Activated naive CD4-positive, alpha-beta T cell treated with anti-CD3 and anti-CD28 coated beads, Interleukin-2, amount 50 U/mL, for 16 hours (primary cell): ENCODE measurements at regions not wholly inside any gene's neighbourhood (a gene's known extent, or its start where the extent isn't known, plus 50 kb on each side); places are given as distances from the start of the nearest gene placed in this dataset.

ENCODE experiments used
- DNase-seq: peaks from one replicate; pipeline ENCODE4 v3.0.0-alpha.2; 2020

DNA sequence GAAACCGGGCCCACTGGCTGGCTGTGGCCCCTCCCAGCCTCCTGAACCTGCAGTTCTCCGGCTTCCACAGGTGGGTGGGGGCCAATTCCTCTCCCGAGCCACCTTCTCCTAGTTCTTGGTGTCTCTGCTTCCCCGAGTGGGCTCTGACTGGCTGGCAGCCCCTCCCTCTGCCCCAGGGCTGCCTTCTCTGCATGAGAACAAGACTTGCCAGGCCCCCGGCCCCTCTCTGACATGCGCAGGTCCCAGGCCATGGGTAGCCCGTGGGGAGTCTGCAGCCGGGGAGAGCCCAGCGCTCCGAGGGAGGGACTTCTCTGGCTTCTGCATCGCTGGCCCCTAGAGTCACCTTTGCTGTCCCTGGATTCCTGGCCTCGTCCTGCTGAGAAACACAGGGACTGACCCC lies 421.7 kb downstream of the IRX2 start:
- no peak for DNase-seq

DNA sequence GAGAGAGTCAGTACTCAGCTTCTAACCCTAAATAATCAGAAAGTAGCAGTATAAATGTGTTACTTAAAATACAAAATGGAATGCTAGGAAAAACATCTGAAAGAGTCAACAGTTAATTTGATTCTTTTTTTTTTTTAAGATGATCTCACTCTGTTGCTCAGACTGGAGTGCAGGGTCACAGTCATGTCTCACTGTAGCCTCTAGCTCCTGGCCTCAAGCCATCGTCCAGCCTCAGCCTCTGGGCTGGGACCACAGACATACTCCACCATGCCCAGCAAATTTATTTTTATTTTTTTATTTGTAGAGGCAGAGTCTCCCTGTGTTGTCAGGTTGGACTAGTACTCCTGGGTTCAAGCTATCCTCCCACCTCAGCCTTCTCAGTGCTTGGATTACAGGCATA lies 424.9 kb downstream of the IRX2 start:
- DNase-seq: no peak

DNA sequence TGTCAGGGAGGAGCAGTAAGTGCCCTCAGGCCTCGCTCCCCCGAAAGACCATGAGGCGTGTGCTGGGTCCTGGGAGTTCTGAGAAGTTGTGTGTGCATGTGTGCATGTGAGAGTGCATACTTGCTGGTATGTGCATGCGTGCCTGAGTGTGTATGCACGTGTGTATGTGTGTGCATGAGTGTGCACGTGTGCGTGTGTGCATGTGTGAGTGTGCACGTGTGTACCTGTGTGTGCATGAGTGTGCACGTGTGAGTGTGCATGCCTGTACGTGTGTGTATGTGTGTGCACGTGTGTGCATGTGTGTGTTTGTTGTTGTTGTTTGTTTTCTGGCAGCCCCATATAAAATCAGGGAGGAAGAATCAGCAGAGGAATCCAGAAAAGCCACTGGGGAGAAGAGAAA lies 426.7 kb downstream of the IRX2 start:
- DNase-seq: no peak

DNA sequence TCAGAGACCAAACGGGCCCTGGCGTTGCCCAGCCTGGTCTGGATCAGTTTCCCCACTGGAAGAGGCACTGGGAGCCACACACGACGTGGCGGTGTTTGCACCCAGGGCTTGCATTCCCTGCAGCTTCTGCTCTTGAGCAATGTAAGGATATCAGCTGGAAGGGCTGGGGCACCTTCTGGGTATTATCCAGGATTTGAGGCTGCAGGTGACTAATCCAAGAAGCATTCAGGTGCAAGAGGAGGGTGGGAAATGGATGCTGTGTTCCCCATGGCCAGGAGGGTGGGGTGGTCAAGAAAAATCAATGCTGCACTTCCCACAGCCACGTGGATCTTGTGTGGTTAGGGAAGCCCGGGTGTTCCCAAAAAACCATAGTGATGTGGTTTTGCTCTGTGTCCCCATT lies 430.9 kb downstream of the IRX2 start:
- DNase-seq: no peak

DNA sequence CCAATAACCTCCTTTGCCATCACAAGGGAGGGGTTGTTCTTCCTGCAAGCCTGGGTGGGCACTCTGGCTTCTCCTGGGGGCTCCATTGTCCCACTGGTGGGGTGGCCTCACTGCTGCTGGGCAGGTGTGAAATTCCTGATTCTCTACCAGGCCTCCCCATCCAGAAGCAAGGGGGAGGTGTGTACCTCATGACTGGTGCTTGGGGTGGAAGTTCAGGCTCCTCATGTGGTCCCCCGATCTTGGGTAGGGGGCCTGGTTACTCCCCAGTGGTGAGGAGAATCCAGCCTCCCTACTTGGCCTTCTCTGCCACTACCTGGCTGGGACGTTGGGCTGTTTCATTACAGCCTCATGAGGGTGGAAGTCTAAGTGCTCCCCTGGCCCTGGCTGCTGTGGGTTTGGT lies 433.9 kb downstream of the IRX2 start:
- no peak for DNase-seq

DNA sequence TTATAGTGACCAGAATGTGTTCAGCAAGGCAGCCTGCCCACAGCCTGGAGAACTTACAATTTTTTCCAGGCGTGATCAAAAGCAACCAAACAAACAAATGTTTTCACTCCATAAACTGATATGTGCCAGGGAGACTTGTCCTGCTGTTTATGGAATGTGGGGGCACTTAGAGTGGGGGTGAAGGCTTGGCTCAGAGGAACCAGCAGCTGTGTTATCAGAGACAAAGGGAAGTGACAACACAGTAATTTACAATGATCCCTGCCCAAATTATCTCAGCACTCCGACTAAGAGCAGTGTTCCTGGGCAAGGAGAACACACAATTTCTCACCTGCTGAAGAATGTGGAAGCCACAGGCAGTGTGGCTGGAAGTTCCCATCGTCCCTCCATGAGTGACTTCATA lies 429.1 kb upstream of the IRX4 start:
- no peak for DNase-seq

DNA sequence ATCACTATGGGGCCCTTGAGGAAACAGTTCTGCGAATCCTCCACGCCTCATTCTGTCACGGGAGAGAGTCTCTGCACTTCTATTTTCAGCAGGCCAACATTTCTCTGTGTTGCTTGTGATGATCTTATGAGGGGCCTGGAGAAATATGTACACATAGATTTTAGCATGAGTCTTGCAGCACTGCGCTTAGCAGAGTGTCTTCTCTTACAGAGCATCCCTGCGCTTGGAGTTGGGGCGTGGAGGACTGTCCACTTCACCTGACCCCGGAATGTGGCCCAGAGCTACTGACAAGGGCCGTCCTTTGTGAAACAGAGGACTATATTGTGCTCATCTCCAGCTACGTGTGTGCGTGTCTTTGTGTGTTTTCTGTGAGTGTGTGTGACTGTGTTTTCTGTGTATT lies 428.2 kb upstream of the IRX4 start:
- DNase-seq: no peak

DNA sequence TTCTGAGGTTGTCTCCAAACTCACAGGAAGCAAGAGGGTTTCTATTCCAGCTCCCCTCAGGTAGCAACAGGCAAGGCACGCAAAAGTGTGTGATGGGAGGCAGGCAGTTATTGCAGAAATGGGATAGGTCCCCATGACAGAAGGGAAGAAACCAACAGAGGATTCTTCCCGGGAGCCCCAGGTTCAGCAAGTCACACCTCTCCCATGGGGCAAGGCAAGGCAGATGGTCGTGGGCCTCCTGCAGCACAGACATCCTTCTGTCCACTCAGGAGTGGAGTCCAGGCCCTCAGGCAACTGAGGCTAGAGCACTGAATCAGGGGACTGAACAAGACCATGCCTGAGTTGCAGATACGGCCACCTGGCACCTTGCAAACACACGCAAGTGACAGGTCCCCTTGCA lies 424.9 kb upstream of the IRX4 start:
- DNase-seq: no peak

DNA sequence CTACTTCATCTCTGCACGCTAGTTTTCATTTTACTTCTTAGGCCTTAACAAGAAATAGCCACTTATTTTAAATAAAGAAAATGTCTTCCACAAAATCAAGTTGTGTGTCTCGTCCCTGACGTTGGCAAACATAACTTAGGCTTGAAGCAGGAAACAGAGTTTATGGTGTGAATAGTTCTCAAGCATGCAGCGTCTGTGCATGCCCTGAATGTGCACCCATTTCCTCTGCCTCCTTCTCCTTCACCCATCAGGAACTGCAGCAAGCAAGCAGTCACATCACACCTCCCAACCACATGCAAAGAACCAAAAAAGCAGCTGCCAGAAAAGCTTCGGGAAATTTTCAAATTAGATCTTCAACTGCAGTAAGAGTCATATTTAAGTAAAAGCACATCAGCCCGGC lies 424.0 kb upstream of the IRX4 start:
- no peak for DNase-seq

DNA sequence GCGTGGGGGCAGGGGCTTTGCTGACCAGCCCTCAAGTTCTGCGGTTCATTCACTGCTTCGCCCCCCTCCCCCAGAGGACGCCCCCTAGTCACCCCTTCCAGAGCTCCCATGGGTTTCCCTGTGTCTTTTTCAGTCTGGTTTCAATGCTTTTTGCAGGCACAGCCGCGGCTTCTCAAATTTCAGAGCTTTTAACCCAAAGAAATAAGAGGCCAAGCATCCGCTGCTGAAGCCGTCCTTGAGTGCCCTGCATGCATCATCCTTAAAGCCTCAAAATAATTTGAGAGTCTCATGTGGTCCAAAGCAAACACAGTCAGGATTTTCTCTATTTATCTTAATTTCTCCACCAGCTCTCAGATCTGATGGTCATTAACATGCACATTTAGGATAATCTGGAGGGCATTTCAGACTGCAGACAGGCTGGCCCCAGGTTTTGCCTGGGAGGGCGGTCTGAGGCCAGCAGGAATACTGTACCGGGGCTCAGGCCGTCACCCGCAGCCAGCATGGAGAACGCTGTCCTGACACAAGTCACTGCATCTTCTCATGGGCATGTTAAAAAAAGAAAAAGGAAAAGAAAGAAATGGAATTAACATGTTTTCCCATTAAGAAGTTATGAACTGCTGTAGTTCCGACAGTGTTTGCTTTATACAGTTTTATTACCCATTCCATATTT lies 420.8 kb upstream of the IRX4 start:
- DNase-seq: no peak

DNA sequence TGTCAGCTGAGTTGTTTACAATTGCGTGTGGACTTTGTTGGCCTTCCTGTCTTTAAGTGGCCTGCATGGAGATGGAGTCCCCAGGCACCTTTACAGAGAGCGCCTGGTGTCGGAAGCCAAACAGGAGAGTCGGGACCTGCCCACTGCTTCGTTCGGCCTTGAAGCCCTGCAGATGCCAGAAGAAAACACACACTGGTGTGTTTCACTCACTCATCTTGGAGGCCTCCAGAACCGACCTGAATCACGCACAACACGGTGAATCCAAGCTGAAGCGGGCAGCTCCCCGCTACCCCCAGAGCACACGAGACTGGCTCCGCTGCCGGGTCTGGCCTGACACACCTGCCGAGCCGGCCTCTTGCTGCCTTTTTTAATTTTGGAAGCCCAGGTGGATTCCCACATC lies 419.4 kb upstream of the IRX4 start:
- DNase-seq: no peak

DNA sequence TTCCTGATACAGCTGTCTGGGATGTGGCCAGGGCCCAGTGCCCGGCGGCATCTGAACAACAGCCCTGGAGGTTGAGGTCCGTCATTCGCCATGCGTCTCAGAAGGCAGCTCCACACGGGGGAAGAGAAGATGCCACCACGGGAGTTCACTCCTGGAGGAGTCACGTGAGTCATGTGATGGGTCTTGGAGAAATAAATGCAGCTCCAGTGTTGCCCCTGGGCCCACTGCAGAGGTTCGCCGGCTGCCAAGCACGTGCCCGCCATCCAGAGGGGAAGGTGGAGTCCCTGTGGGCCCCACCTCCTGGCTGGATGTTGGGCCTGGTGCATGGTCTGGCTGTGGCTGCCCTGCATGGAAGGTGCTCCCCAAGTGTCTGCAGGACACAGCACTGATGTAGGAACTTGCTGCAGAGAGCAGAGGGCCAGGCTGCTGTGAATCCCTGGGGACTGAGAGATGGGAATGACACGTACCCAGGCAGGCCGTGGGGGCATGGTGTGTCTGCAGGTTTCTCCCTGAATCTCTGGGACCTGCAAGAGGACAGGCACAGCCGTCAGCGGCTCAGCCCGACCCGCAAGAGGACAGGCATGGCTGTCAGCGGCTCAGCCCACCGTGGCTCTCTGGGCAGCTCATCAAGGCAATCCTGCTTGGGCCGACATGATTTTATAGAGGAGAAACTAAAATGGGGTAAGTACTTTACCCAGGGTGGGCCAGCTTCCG lies 418.3 kb upstream of the IRX4 start:
- no peak for DNase-seq

DNA sequence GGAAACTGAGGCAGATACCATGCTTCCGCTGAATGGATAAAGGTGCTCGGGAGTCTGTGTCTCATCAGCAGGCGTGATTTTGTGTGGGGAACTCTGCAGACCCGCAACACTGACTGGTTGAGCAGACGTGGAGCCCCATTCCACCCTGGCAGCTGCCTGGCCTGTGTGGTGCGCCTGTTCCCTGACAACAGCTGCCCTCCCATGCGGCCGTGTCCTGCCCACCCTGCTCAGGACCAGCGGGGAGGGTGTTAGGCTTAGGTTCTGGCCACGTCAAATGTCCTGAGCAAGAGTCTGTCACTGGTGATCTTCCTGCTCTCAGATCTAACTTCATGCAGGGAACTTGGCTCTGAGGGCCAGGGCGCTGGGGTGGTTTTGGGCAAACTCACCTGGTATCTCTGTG lies 417.7 kb upstream of the IRX4 start:
- no peak for DNase-seq

DNA sequence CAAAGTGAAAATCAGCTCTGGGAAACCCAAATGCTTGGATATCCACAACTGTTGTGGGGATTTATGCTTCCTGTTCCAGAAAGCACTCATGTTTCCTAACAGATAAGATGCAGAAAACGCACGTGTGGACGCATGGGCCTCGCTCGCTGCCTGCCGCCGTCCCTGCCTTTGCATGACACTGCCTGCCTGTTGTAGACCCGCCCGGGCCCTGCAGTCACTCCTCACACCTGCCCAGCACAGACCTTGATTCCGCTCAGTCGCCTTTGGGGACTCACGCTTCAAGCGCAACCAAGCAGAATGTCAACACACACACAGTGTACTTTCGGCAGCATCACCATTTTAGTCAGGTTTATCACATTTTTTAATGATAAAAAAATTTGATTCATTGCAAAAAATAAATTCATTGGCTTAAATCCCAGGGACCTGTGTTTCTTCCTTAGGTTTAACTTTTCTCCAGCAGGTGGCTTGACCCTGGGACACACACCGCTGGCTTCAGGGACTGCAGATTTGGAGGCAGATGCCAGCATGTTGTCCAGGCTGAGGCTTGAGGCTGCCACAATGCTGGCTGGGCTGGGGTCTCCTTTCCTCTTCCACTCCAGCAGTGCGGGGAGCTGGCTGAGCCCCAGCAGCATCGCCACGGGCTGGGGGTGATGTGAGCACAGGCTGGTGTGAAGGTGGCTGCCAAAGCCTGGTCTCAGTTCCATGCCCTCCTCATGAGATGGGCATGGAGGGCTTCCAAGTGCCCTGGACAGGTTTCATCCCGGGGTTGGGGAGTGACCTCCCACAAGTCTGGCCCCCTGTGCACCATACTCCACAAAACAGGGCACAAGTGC lies 416.9 kb upstream of the IRX4 start:
- DNase-seq: no peak

DNA sequence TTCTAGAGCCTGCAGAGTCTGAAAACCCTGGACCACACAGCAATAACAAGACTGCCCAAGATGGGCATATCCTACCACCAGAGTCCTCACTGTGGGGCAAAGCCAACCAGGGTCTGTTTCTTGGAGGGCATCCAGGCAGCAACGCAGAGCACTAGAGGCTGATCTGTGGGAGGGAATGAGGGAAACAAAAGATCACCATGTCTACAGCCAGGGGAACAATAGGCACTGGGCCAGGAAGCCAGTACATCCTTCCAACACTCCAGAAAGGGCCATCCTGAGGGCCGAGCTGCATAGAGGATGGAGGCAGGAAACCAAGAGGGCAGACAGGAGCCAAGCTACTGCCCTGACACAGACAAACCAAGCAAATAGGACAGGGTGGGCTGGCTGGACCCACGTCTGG lies 416.1 kb upstream of the IRX4 start:
- no peak for DNase-seq

DNA sequence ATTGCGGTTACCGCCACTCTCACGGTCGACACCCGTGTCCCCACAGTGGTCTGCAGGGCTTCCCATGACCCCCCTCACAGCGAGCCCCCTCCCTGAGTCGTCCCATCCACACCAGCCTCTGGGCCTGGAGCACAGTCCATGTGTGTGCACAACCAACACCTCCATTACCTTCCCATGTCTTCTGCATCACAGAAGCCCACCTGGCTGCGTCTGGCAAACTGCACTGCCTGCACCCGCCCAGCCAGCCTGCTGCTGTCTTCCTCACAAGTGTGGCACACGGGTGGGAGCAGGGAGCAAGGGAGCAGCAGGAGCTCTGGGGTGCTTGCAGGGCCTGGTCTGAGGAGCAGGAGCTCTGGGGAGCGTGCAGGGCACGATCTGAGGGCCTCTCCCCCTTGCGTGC lies 415.3 kb upstream of the IRX4 start:
- no peak for DNase-seq

DNA sequence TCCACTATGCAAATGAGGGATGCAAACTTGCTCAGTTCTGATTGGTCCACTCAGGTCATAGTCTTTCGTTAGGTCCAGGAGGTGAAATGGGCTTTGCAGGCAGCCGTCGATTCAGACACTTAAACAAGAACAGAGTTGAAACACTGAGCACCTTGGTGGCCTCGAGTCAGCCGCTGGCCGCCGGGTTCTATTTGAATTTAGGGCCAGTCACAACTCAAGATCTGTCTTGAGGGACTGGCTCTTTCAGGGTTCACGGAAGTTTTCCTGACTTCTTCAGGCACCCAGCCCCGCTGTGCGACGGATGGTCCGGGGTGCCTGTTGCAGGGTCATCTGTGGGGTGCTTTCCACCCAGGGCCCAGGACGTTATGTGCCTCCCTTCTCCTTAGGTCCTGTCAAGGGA lies 412.8 kb upstream of the IRX4 start:
- no peak for DNase-seq

DNA sequence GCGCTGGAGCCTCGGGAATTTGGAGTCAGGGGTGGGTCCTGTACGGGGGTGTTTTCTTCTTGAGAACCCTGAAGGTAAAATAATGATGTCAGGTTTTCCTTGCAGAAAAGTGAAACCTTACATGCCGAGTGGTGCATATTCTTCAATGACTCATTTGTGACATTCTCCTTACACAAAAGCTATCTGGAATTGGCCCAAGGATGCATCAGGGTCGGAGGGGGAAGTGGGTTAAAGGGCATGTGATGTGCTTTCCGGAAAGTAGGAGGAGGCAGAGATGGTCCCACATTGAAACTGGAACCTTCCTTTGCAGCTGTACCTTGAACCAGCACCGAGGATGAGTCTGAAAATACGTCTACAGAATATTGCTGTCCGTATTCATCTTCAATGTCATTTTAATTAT lies 411.2 kb upstream of the IRX4 start:
- no peak for DNase-seq

DNA sequence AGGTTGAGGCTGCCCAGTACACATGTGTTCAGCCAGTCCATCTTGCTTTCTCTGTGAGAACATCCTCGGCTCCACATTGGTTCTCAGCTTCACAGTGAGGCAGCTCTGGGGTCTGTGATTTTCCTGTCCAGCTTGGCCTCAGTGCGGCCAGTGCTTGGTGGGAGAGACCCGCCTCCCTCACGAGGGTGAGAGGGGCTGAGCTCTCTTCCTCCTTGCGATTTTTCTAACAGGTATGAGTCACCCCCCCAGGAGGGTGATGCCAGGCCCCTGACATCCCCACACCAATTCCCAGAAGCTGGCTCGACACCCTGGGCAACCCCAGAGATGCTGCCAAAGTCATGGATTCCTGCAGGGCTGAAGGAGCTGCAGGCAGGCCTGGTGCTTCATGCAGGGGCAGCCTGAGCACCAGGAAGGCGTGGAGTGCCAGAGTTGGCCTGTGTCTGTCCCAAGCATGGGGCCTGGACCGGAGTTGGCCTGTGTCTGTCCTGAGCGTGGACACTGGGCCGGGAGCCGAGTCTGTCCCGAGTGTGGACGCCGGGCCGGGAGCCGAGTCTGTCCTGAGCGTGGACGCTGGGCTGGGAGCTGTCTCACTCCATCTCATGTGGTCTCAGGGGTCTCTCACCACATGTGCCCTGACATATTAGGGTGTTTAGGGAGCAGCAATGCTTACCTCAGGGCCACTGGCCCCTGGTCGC lies 408.6 kb upstream of the IRX4 start:
- no peak for DNase-seq

DNA sequence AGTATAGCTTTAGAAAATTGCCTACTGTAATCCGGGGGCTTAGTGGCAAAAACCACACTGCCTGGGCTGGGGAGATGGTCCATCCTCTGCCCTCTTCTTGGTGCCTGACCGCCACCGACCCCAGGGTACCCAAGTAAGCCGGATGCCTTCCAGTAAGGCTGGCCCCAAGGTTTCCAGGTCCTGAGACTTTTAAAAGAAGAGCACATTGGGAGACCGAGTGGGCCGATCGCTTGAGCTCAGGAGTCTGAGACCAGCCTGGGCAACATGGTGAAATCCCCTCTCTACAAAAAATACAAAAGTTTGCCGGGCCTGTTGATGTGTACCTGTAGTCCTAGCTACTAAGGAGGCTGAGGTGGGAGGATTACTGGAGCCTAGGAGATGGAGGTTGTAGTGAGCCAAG lies 406.7 kb upstream of the IRX4 start:
- DNase-seq: no peak

DNA sequence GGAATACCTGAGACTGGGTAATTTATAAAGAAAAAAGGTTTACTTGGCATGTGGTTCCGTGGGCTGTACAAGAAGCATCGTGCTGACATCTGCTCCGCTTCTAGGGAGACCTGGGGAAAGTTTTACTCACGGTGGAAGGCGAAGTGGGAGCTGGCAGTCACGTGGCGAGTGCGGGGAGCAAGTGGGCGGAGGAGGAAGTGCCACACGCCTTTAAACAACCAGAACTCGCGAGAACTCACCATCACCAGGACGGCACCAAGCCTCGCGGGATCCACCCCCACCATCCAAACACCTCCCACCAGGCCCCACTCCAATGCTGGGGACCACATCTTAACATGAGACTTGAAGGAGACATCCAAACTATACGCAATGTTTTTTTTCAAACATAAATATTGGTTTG lies 406.2 kb upstream of the IRX4 start:
- DNase-seq: no peak

DNA sequence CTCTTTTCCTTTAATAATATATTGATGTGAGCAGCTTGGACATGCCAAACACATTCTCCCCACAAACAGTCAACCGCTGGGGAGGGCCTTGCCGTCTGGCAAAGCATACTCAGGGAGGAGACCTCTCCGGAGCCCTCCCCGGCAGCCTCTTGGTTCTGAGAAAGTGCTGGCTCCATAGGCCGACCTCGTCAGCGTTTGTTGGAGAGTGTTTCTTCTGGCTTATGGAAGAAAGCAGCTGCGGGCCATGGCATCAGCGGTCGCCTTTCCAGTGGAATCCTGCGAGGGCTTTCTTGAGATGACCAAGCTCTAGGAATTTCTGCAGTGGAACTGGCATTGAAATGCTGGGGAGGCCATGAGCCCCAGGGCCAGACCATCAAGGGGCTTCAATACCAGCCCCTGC lies 405.7 kb upstream of the IRX4 start:
- no peak for DNase-seq

DNA sequence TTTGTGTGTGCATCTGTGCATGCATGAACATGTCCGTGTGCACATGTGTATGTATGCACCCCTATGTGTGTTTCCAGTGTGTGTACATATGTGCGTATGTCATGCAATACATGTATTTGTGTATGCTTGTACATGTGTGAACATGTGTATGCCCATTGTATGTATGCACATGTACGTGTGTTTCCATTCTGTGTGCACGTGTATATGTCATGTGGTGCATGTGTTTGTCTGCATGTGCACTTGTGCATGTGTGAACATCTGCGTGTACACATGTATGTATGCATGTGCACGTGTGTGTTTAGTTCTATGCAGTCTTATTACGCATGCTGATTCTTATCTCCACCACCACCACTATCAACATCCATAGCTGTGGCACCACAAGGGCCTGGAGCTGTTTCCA lies 403.5 kb upstream of the IRX4 start:
- DNase-seq: no peak

DNA sequence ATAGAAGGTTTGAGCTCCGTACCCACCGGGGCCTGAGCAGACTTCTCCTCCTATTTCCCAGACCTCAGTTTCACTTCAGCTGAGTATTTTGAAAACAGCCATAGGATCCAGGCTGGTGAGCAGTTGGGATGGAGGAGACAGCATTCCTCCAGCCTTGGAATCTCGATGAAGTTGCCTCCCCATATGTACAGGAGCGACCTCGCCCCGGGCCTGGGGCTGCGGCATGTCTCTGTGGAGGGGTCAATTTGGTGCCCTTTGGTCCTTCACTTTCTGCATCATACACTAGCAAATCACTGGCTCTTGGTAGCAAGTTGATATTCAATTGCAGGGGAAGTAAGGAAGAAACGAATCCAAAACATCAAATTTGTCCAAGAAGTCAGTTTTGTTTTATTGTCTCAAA lies 402.0 kb upstream of the IRX4 start:
- no peak for DNase-seq
